ENCODE measurements at regions not wholly inside any gene's neighbourhood (a gene's known extent, or its start where the extent isn't known, plus 50 kb on each side); places are given as distances from the start of the nearest gene placed in this dataset.

- Mint-ChIP-seq H3K4me3 (no peak overlapping the region), H3K36me3 (ENCODE audit: low read depth) (no peaks in the 10 kb centered on the region), H3K27me3 (peaks cover 17% of the 10 kb centered on the region), H3K9me3 (no peaks in the 10 kb centered on the region), H3K4me1 (ENCODE audit: low read depth) (peaks cover 28% of the 10 kb centered on the region), H3K27ac (no peak overlapping the region)
- ChIA-PET POLR2A (interaction anchor here (0.6 to 1.1 kb wide), 3 partner anchors 42 to 140 kb away, joined by 3 to 5 read pairs (median 4); partner anchors contain the start of gene SMARCA2), CTCF (interaction anchor here (1.3 kb wide), 1 partner anchor 212 kb away, joined by 3 read pairs; no protein-coding TSS in a partner anchor)
- TF ChIP-seq CTCF (IDR thresholded peaks at IDR 0.05), result no peak
- intact Hi-C loops (cut with micrococcal nuclease), result loop anchor here (5.0 kb wide), 2 partner anchors 67 to 142 kb away; partner anchors contain the start of gene SMARCA2
- ATAC-seq (no peak), DNase-seq (no peak)
Measured at GRCh38 chr9:1875251-1875851, 139.8 kb upstream of the SMARCA2 start.

- peaks cover 28% of the 10 kb centered on the region for H3K4me1 Mint-ChIP-seq (ENCODE audit: low read depth)
- peak; percentile 91 for DNase-seq
- H3K27me3 Mint-ChIP-seq, result peaks cover 15% of the 10 kb centered on the region
- intact Hi-C loops (cut with micrococcal nuclease), result loop anchor here (5.0 kb wide), 2 partner anchors 66 to 141 kb away; partner anchors contain the start of gene SMARCA2
- ChIA-PET CTCF (interaction anchor here (1.3 kb wide), 1 partner anchor 211 kb away, joined by 3 read pairs; no protein-coding TSS in a partner anchor), POLR2A (interaction anchor here (0.6 to 1.1 kb wide), 3 partner anchors 41 to 139 kb away, joined by 3 to 5 read pairs (median 4); partner anchors contain the start of gene SMARCA2)
- no peaks in the 10 kb centered on the region for H3K9me3 Mint-ChIP-seq
- H3K36me3 Mint-ChIP-seq (ENCODE audit: low read depth), result no peaks in the 10 kb centered on the region
- TF ChIP-seq CTCF (IDR thresholded peaks at IDR 0.05), result no peak
- peak; percentile 74 for ATAC-seq
- H3K27ac Mint-ChIP-seq, result peak overlapping the region; percentile 86
- H3K4me3 Mint-ChIP-seq, result no peak overlapping the region
Measured at GRCh38 chr9:1875921-1876448, 139.2 kb upstream of the SMARCA2 start.

GRCh38 chr9:1876891-1877496 is 138.2 kb upstream of the SMARCA2 start:
- intact Hi-C loops (cut with micrococcal nuclease), result loop anchor here (5.0 kb wide), 2 partner anchors 65 to 140 kb away; partner anchors contain the start of gene SMARCA2
- ChIA-PET CTCF (no interaction called here), POLR2A (no interaction called here)
- Mint-ChIP-seq H3K27me3 (peaks cover 15% of the 10 kb centered on the region), H3K4me3 (no peak overlapping the region), H3K36me3 (ENCODE audit: low read depth) (no peaks in the 10 kb centered on the region), H3K4me1 (ENCODE audit: low read depth) (peaks cover 28% of the 10 kb centered on the region), H3K27ac (no peak overlapping the region), H3K9me3 (no peaks in the 10 kb centered on the region)
- ATAC-seq (no peak), DNase-seq (peak; percentile 23)
- no peak for TF ChIP-seq CTCF (IDR thresholded peaks at IDR 0.05)

- CTCF ChIA-PET, result no interaction called here
- no peak for ATAC-seq
- intact Hi-C loops (cut with micrococcal nuclease), result loop anchor here (5.0 kb wide), 2 partner anchors 64 to 139 kb away; partner anchors contain the start of gene SMARCA2
- no peak for DNase-seq
- POLR2A ChIA-PET, result no interaction called here
- peaks cover 12% of the 10 kb centered on the region for H3K27me3 Mint-ChIP-seq
- no peak overlapping the region for H3K27ac Mint-ChIP-seq
- H3K9me3 Mint-ChIP-seq, result no peaks in the 10 kb centered on the region
- no peak overlapping the region for H3K4me3 Mint-ChIP-seq
- H3K4me1 Mint-ChIP-seq (ENCODE audit: low read depth), result peaks cover 28% of the 10 kb centered on the region
- no peaks in the 10 kb centered on the region for H3K36me3 Mint-ChIP-seq (ENCODE audit: low read depth)
- no peak for TF ChIP-seq CTCF (IDR thresholded peaks at IDR 0.05)
Measured at GRCh38 chr9:1877951-1878350, 137.2 kb upstream of the SMARCA2 start.
